NCI-H524 (cell line): ENCODE measurements at regions not wholly inside any gene's neighbourhood (a gene's known extent, or its start where the extent isn't known, plus 50 kb on each side); places are given as distances from the start of the nearest gene placed in this dataset.
"Not testable (repeated sequence)": the region's sequence is repeated elsewhere in the genome, so short reads cannot be mapped to it uniquely, and the experiment has no call there.

Experiments
- DNase-seq, 2 experiments: peaks; one replicate each; lab custom pipeline; 2025; lab: John Stamatoyannopoulos, UW

DNA sequence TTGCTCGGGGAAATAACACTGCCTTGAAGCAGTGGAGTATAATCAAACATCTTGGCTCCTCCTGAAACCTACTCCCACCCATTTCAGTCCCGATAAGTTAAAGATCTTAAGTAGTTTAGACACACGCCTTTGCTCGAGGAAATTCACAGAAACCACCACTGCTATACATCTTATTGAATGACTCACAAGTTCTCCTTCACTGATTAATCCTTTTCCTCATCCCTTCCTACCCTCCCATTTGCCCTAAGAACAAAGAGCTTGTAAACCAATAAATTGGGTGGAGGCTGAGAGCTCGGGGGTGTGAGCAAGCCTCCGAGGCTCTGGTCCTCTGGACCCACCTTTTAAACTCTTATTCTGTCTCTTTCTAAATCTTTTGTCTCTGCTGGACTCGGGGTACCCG lies 86.5 kb downstream of the XCL2 start:
- DNase-seq: not testable (repeated sequence)

DNA sequence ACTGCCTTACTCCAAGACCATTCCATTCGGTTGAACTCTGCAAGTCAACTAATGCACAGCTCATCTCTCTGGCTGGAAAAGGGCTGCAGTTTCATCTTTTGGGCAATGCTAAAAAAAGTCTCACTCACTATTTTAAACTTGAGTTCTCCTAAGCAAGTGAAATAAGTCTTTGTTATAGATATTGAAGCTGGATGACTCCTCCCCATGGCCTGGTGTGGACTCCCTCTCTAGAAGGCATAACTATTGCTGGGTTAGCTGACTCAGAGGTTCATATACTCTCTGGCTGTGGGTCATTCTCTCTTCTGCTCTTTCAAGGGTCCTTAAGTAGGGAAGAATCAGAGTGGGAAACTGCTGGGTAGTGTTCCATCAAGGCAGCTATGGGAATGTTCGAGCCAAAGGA lies 88.0 kb downstream of the XCL2 start:
- DNase-seq: no peak

DNA sequence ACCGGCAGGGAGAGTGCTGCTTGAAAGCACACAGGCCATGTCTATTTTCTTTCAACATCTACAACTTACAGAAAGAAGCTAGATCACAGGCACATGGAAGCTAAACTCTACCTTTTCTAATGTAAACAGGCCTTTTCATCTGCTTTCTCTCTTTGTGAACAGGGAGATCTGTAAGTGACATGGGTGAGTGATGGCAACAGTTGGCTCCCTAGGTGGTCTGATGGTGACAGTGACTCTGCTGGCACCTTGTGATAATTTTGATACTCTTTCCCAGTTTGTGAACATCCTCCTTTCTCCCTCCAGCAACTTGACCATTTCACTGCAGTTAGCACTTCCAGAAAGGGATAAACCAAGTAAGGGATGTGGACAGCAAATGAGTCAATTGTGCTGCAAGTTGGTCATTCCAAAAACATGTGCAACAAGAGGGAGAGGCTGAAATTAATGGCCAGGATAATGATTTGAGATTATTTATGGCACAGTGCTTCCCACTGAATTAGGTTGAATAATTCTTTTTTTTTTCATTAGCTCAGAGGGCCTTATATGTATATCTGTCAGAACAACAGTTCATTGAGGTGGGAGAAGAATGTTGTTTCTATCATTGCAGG lies 89.5 kb downstream of the XCL2 start:
- DNase-seq: no peak

DNA sequence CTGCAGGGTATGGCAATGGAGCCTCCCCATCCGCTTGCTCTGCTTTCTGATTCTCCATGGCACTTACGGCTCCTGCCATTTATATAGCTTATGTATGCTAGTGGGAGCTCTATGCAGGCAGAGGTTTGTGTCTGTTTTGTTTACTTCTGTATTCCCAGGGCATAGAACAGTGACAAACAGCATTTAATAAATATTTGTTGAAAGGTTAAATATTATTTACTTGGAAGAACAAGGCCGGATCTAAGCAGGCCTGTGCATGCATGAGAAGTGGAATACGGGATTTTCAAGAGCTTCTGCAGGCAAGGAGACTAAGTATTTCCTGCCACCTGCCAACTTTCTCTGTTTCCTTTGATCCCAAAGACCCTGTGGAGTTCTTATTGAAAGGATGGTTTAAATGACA lies 90.7 kb downstream of the XCL2 start:
- no peak for DNase-seq

DNA sequence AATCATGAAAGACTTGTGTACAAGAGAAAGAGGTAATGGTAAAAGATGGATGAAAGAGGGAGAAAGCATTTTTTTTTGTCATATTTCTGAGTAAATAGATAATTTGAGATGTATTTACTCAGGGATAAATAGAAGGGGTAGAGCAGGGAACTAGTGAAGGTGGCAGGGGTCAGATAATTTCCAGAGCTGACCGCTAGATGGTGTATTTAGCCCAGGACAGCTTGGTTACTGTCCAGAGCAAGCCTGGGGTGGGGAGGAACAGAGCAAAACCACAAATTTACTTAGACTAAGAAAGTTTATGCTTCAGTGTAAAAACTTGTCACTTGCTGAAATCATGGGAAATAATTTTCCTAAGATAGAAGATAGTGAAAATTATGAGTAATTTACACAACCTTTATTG lies 91.5 kb downstream of the XCL2 start:
- DNase-seq: no peak

DNA sequence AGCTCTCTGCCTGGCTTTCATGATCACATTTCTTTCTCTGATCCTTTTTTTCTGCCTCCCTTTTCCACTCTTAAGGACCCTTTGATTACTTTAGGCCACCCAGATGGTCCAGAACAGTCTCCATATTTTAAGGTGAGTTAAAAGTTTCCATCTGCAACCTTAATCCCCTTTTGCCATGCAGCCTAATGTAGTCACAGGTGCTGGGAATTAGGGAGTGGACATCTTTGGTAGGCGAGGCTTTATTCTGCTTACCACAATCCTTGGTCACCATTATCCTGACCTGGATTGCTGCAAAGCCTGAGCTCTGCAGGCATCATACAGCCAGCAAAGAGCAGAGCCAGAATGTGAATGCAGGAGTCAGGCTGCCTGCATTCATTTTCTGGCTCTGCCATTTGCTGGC lies 95.9 kb downstream of the XCL2 start:
- DNase-seq: no peak

DNA sequence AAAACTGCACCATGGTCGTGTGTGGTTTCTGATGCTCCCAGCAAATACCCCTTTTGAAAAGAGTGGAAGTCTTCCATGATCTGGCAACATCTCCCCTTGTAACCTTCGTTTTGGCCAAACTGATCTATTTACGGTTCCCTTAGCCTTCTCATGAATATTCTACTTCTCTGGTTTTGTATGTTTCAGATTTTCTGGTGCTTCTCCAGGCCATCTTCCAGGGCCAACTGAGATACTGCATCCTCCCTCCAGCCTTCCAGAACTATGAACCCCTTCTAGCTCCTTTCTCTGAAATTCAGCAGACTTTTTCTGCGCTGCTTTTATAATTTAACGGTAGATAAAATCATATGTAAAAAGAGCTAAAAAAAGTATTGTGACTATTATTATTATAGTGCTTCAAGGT lies 97.7 kb downstream of the XCL2 start:
- no peak for DNase-seq

DNA sequence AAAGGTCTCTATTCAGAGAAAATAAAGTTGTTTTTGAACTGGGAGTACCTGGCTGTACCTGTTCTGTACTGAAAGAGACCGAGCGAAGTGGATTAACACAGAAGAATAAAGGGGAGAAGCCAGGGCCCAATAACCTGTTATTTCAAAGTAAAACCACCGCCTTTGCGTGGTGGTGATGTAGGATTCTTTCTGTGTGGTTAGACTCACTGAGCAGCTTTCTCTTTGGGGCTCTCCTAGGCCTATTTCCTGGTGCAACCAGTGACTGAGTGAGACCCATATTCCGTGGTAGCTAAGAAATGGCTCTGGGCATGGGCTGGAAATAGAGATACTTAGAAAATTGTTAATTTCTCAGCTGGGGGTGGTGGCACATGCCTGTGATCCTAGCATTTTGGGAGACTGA lies 99.9 kb downstream of the XCL2 start:
- no peak for DNase-seq

DNA sequence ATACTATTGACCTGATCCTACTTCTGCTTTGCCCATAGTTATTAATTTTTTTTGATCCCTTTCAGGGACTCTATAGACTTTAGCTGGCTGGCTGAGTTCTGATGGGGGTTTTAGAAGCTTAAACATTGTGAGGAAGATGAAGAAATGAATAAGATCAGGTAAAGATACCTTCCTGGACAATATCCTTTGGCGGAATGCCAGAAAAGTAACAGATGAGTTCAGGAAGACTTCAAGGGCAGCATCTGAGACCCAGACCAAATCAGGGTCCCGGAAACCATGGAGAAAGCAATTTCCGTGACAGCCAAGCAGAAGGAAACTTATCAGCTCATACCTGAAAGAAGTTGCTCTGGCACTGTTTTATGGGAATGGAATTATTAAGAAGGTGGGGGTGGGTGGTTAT lies 100.4 kb downstream of the XCL2 start:
- DNase-seq: no peak

DNA sequence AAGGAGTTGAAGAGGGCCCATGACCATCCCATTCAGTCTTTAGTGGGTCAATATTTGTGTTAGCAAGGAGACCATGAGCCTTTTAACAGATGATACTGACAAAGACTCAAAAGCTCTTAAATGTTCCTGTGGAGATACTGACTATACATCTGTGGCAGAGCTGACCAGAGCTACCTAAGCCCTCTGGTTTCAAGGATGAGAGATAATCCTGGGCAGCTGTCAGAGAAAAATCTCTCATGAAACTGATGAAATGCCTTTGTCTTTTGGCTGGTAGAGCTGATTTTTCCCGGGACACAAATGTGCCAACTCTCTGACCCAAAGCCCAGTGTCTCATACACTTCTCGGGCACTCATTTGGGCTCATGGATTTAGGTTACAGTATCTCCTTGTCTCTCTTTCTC lies 100.9 kb downstream of the XCL2 start:
- peak in 1 of 2 experiments; percentile 55 for DNase-seq

DNA sequence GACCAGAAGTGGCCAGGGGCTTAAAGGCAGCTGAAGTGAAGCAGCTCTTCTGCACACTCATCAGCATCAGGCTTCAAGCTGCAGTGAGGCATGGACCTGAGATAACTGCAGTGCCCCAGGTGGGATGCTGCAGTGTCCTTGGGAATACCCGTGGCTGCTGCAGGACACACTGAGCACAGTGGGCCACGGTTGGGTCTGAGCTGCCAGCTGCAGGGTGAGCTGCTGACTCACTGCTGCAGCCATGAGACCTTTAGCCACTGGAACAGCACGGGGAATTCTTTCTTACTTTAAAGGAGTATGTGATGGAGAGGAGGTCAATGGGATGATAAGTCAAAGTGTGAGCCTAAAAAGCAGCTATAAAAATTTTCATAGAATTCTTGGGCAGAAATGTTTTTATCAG lies 102.1 kb downstream of the XCL2 start:
- no peak for DNase-seq

DNA sequence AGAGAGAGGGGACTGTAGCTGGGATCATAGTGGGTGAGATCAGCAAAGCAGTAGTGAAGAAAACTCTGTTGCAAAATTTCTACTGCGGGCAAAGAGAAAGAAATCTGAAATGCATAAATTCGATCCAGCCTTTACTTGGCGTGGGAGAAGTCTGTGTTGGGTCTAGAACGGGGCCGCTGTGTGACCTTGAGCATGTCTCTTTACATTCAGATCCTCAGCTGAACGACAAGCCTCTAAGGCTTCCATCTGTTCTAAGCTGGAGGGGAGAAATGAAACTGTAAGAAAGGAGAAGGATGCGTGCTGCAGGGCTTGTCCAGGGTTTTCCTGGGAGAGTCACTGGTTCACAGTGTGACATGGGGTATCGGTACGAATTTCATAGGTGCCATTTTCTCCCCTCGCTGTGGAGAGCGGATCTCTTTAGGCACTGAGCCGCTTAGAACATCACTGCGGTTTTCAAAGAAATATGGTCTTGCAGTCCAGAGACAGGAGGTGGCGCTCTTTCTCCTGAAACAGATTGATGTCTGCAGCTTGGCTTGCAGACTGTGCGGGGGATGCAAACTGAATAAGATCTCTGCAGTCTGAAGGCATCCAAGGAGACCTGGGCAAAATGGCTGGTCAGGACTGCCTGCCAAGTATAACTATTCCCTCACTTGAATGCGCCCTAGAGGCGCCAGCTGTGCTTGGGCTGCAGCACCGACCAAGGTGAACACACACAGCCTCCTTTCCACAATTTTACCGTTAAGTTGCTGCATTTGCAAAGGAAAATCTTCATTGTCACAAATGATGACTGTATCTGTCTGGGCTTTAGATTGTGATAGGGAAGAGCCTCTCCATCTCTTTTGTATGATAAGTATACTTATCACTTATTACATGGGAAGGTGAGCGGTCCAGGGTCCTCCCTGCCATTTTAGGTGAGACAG lies 104.1 kb downstream of the XCL2 start:
- DNase-seq: peak; percentile 78 to 91

DNA sequence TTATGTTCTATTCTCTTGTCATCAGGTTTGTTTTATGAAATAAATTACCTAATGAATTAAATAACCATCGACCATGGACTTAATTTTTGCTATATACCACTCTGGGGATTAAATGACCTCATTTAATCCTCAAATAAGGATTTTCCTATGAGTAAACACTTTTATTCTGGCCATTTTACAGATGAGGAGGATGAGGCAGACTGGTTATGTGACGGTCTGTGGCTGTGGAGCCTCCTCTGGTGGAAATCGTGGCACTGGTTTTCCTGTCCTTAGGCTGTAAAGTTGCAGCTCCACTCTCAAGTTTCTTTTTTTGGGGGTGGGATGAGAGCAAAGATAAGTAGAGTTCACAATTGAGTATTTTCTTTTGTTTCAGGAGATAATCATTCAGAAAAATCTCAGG lies 105.2 kb downstream of the XCL2 start:
- DNase-seq: no peak

DNA sequence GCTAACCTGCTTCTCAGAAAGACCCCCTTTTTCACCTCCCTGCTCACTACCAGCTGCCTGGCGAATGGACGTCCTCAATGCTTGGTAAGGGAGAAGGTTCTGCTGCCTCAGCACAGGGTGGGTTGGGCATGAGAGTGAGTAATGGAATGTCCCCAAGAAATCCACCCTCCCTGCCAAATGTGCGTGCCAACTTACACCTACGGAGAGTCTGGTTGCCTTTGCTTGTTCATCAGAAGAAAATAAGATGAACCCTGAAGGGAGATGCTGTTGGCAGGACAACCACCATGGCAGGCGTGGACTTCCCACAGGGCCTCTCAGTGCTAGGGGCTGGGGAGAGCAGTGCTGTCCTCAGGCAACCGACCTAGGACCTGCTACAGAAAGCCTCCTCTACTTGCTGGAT lies 106.0 kb downstream of the XCL2 start:
- no peak for DNase-seq

DNA sequence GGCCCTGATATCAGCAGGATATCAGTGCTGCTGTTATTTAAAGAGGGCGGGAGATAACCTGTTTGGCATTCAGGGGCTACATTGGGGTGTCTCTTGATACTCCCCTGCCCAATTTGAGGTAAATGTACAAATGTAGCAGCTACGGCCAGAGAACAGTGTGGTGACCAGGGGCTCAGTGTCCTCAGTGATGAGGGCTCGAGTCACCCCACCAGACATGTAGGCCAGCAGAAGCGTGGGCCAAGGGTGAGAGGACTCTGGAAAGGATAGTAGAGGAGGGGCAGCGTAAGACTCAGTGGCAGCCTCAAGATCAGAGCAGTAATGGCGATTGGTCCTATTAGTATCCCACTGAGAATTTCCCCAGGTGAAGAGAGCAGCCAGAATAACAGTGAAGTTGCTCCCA lies 108.4 kb downstream of the XCL2 start:
- DNase-seq: no peak

DNA sequence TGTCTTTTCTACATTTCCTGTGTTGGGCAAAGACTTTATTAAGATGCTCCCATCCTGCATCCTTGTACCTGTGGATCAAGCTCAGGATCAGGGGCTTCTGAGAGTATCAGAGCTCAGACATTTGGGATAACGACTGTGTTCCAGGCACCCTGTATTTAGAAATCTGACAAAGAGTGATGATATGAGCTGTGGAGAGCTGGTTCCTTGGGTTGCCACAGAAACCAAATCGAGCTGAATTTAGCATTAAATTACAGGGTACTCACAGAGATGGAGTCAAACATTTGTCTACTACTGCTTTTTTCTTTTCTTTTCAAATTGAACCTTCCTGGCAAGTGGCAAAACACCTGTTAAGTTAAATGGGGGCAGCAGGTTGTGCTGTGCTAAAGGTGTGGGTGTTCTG lies 110.6 kb downstream of the XCL2 start:
- DNase-seq: no peak

DNA sequence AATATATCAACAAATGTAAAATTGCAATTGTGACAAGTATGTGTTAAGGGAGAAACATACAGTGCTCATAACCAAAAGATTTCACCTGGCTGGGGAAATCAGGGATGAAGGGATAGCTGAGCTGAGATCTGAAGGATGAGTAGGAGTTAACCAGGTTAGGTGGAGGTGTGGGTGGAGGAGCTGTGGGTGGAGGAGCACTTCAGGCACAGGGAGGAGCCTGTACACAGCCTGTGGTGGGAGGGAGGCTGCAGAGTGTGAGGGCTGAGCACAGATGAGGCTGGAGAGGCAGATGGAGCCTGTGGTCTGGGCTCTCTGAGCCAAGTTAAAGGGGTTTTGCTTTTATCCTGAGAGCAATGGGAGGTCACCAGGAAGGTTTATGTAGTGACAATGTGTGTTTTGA lies 111.9 kb downstream of the XCL2 start:
- no peak for DNase-seq

DNA sequence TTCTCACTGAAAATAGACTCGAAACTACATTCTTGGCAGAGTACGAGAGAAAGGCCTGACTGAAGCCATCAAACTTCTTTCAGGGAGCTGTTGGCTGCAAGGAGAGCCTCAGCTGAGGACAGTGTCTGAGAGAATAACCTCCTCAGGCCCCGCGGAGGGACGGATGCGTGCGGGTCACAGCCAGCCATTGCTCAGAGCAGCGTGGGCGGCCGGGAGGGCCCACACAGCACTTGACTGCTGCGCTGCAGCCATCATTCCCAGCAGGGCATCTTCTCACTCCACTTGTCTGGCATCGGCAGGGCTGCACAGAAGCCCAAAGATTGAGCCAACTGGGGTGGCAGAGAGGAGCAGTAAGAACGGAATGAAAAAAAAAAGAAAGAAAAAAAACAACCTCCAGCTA lies 113.5 kb downstream of the XCL2 start:
- DNase-seq: no peak

DNA sequence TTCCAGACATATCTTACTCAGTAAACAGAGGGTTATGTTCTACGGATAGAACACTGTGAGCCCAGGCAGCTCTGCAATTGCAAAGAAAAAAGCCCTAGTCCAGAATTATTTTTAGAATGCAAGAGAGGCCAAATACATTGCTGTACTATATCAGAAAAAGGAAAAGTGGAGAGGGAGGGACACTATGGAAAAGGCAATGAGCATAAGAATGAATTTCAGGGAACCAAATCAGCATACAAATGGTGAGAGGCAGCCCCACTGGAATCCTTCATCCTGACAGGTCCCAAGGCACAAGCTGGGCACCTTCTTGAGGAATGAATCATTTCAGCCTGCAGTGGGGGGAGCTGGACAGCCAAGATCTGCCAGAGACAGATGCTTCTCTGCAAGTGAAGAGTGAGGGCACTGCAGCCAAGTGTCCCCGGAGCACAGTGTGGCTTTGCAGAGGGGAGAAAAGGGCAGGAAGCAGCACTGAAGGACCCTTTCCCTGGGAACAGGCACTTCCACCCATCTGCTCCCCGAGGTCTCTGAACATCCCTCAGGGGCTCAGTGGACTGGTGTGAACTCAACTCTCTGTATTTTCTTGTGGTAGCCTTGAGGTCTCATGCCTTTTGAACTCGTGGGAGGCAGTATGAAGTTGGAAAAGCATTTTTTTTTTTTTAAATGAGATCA lies 115.6 kb downstream of the XCL2 start:
- DNase-seq: peak in 1 of 2 experiments; percentile 14

DNA sequence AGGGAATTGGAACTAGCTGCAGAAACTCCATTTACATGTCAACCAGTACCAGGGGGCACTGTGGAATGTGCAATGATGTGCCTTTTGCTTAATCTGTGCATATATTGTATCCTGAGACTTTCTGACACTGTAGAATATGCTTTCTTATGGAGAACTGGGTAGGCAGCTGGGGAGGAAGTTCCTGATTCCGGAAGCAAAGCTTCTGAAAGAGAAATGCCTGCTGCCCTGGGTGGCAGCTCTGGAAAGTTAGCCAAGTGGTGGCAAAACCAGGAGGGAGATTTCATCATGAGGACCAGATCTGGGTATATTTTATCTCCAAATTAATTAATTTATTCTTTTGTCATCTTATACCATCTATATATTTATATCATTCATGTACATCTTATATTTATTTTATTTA lies 116.7 kb downstream of the XCL2 start:
- no peak for DNase-seq

DNA sequence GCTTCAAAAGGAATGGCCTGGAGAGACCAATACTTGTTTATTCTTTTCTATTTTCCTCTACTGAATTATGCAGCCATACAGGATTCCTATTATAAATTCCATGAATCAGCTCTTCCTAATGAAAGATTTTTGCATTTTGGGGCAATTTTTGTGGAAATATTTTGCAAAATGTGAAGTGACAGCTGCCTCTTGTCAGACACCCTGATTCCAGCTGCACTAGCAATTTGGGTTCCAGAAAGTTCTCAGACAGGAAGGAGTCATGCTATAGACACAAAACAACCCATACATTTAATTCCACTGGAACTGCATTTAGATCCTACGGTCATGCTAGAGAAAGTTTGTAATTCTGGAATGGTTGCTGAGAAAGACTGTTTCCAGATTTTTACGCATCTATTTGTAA lies 119.5 kb downstream of the XCL2 start:
- DNase-seq: no peak

DNA sequence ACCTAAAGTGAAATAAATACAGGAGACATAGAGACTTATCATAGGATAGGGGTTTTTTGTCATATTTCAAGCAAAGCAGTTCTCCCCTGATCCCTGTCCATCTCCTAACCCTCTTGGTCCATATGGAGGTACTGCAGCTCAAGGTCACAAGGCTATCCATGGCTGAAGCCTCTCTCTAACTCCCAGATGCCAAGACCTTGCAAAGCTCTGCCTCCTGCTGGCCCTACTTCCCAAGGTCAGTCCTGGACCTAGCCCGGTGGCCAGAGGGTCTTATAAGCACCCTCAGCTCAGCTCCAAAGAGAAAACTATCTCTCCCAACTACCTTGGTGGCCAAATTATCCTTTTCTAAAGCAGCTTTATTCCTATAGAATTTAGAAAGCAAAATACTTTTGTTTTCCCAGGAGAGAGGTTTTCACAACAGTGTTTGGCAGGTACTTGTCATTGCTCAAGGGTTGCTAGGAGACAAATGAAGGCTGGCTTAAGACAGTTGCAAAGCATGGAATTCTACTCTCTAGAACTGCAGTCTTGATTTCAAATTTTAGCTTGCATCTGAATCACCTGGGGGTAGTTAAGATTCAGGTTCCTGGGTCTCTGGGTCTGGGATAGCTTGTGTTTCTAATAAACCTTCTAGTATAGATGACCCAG lies 121.5 kb downstream of the XCL2 start:
- no peak for DNase-seq
